Retina (tissue), 1 donor: ENCODE measurements at regions not wholly inside any gene's neighbourhood (a gene's known extent, or its start where the extent isn't known, plus 50 kb on each side); places are given as distances from the start of the nearest gene placed in this dataset.

Experiments used
- DNase-seq: peaks from one replicate; pipeline ENCODE4 v3.0.0-alpha.2; 2016

DNA sequence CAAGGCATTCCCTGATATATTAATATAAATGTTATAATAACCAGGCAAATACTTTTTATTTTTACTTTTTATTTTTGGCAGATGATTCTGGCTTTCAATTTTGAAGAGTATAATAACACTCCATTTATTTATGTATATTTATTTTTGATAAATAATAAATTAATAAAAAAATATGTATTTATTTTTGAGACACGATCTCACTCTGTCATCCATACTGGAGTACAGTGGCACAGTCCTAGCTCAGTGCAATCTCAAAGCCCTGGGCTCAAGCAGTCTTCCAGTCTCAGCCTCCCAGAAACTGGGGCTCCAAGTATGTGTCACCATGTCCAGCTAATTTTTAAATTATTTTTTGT is 93.4 kb upstream of the ITGA6 start:
- DNase-seq, result no peak

DNA sequence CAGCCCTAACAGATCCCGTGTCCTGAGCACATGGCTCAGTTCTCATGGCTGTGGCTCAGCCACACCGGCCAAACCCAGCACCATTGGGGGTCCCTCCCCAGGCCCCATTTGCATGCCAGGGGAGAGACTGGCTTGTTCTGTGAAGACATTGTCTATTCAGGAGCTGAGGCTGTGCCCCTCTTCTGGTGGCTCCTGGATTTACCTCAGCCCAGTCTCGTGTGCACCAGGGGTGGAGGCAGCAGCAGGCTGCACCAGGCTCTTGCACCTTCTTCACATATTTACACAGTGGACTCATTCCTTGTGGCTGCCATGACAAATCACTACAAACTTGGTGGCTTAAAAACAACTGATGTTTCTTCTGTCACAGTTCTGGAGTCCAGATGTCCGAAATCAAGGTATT is 92.4 kb upstream of the ITGA6 start:
- DNase-seq, result no peak

GRCh38 chr2:172335736-172336135 is 91.7 kb upstream of the ITGA6 start:
- DNase-seq, result no peak

DNA sequence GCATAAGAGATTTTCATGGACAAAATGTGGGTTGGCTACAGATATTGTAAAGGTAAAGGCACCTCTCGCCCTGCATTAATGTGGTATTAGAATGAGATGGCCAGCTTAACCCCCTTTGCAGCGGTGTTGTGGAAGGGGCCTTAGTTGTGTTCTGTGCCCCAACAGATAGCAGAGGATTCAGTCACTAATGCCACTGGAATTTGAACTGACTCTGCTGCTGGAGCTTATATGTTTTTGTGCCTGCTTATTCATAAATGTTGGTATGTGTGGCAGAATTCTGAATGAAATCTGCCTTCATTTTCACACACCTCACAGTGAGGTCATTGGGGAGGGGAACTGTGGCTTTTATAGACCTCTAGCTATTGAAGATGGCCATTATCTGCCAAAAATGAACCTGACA is 90.7 kb upstream of the ITGA6 start:
- DNase-seq, result no peak

DNA sequence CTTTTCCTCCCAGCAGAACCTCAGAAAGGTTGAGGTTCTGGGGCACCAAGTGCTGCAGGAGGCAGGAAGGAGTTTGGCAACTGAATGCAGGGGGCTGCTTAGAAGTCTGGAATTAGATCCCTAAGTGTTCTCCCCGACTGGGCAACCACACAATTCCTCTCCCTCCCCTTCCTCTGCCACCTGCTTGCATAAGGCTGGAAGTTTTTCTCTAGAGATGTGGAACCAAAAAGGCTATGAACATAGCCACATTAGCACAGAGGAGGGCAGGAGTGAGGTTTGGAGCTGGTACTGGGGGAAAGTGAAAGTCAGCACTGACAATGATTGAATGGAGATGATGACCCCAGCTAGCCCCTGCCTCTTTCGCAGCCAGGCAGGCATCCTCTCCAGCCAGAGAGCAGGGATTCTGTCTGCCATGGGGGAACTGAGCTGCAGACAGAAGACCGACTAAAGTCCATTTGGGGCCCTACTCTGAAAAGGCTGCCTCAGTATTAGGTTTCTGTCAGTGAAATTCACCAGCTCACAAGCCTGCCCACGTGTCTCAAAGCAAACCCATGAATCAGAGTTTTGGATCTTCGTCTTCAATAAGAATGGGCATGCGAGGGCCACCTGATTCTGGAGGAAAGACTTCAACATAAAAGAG is 87.9 kb upstream of the ITGA6 start:
- DNase-seq, result no peak

DNA sequence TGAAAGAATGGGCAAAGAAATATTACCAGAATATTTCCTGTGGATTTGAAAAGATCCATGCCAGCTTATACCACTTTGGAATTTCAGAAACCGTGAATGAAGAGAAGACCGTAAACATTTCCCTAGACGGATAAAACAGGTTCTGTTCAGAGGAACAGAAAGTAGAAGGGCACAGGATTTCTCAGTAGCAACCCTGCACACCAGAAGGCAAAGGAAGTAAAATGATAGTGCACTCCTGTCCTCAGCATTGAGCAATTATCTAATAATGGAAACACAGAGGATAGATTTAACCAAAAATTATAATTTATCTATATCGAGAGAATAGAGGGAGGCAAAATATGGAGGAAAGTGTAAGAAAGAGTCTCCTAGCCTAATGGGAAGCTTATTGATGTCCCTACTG is 87.0 kb upstream of the ITGA6 start:
- DNase-seq, result no peak

GRCh38 chr2:172342078-172342477 is 85.3 kb upstream of the ITGA6 start:
- no peak for DNase-seq

DNA sequence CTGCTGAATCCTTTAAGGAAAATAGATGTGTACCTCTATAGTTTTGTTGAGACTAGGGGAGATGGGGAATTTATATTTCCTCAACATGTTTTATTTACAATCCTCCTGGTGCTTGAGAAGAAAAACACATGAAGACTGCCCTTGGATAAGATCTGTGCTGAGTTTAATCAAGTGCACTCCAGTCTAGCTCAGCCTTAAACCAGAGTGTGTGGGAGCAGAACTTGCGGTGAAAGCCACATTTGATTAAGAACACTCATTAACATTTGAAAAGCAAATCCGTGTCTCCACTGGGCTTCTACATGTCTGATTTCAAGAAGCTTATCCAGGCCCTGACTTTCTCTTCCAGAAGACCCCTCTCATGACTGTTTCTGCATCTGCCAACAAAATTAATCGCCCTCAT is 84.8 kb upstream of the ITGA6 start:
- DNase-seq, result no peak

- DNase-seq, result no peak
These were observed 83.2 kb upstream of the ITGA6 start for GRCh38 chr2:172344159-172344558.

GRCh38 chr2:172345956-172346555 is 81.3 kb upstream of the ITGA6 start:
- no peak for DNase-seq

GRCh38 chr2:172348555-172349288 is 78.7 kb upstream of the ITGA6 start:
- no peak for DNase-seq

GRCh38 chr2:172350839-172351479 is 76.4 kb upstream of the ITGA6 start:
- no peak for DNase-seq

- DNase-seq, result no peak
These were observed 75.8 kb upstream of the ITGA6 start for GRCh38 chr2:172351586-172351985.

- no peak for DNase-seq
These were observed 73.0 kb upstream of the ITGA6 start for GRCh38 chr2:172354347-172354746.

DNA sequence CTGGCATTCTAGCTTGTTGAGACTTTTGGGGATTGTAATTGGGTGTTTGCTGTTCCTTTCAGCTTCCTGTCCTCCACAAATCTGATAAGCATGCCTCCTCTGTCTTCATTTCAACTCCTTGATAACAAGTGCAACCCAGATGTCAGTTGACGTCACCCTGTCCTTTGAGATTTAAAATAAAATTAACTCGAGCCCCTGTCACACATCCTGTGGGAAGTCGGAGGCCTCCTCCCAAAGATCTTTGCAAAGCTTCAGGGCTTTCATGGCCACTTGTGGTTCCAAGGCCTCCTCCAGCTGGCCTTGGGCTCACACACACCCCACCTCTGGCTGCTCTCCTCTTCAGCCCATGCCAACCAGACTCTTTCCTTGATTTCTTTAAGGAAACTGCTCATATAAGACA is 69.9 kb upstream of the ITGA6 start:
- DNase-seq, result no peak

DNA sequence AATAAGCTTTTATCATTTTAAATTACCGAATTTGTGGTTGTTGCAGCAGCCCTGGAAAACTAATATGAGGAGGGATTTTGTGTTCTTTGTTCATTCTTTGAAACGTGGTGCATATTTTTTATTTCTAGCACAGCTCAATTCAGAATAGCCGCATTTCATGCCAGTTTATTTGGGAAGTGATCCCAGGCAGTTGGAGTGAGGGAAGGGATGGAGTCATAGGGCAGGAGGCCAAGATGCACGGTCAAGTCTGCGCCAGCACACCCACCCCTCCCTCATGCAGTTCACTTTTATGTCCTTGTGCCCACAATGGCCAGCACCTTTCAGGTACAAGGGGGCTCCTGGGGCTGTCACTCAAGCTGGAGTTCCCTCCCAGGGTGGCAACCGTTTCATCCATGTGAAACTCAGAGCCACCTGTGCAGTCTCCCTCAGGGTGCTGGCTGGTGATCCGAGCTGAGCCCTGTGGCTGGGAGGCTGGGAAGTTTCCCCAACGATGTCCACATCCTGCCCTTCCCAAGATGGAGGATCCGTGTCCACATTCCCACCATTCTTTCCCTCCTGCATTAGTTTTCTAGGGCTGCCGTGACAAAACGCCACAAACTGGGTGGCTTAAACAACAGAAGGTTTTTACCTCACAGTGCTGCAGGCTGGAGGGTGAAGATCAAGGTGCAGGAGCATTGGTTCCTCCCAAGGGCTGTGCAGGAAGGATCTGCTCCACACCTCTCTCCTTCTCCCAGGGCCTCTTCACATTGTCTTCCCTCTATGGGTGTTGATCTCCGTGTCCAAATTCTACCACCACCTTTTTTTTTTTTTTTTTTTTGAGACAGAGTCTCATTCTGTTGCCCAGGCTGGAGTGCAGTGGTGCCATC is 68.5 kb upstream of the ITGA6 start:
- no peak for DNase-seq

DNA sequence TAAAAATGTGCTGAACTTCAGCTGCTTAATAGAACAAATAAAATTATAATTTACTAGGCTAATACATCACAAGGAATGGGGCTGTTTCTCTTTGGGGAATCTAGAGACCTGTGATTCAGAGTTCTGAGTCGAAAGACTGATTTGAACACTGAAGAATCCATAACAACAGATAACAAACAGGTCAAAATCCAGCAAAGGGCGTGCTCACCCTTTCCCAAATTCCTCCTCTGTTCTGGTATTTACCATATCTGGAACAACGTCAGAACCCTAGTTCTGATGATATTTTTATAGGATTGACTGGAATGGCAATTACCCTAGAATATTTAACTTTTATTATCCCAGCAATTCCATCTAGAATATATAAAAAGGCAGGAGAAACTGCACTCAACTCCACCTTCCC is 66.0 kb upstream of the ITGA6 start:
- DNase-seq, result no peak

GRCh38 chr2:172361840-172362239 is 65.5 kb upstream of the ITGA6 start:
- no peak for DNase-seq

- DNase-seq, result no peak
These were observed 63.1 kb upstream of the ITGA6 start for GRCh38 chr2:172364261-172364660.

DNA sequence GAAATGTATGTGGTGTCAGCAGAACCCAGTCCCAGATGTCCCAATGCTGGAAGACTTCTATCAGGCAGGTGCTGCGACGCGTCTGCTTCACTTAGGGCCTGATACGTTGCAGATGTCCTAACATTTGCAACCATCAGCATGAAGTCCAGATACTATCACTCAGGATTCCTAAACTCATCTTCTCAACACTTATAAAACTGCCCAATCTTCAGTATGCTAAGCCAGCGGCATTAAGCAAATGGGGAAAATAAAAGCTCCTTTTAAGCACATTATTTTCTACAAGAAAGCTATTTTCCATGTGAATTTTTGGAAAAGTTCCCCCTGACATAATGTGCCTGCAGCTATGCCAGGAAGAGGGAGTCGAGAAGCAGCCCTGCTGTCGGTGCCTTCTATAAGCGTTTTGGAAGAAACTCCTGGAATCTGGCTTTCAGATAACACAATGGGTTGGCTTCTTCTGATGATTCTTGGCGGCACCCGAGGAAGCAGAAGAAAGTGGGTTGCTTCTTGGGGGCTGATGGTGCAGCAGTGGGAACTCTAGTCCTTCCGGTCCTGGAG is 60.7 kb upstream of the ITGA6 start:
- no peak for DNase-seq

DNA sequence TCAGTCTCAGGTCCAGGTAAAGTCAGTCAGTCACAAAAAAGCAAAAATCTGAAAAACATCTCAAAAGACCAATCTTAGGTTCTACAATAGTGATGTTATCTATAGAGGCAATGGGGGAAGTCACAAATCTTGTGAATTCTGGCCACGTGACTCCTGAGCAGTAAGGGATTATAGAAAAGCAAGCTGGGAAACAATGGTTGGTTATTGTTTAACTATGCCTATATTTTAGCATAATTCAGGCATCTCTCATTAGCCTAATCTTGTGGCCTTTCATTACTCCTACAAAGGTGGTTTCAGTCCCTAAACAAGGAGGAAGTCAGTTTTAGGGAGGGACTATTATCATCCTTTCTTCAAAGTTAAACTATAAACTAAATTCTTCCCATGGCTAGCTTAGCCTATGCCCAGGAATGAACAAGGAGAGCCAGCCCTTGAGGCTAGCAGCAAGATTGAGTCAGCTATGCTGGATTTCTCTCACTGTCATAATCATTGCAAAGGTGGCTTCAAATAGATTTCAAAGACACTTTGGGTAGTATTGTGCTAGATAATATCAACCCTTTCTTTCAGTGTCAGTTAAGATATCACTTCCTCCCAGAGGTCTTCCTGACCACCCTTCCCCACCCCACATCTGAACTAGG is 56.4 kb upstream of the ITGA6 start:
- DNase-seq, result no peak

- no peak for DNase-seq
These were observed 55.0 kb upstream of the ITGA6 start for GRCh38 chr2:172372436-172372835.
